GM18951 (cell line): ENCODE measurements at regions not wholly inside any gene's neighbourhood (a gene's known extent, or its start where the extent isn't known, plus 50 kb on each side); places are given as distances from the start of the nearest gene placed in this dataset.
"Not testable (repeated sequence)": the region's sequence is repeated elsewhere in the genome, so short reads cannot be mapped to it uniquely, and the experiment has no call there.

Experiments
- POLR2A ChIP-seq: IDR thresholded peaks from 4 replicates; pipeline ENCODE4 v1.6.1; 2011; ENCODE audit warnings: mild to moderate bottlenecking; ENCODE audit not compliant: insufficient read length, insufficient read depth; ENCODE audit errors: extremely low read depth
- in situ Hi-C: fragments of 300-500 bp; cut with MboI; formaldehyde crosslinking; loops from one replicate; pipeline ENCODE4 v1.12.0; 2022; ENCODE audit warnings: low sequenced_read_pairs, mixed read lengths, inconsistent platforms; ENCODE audit not compliant: unreplicated experiment

DNA sequence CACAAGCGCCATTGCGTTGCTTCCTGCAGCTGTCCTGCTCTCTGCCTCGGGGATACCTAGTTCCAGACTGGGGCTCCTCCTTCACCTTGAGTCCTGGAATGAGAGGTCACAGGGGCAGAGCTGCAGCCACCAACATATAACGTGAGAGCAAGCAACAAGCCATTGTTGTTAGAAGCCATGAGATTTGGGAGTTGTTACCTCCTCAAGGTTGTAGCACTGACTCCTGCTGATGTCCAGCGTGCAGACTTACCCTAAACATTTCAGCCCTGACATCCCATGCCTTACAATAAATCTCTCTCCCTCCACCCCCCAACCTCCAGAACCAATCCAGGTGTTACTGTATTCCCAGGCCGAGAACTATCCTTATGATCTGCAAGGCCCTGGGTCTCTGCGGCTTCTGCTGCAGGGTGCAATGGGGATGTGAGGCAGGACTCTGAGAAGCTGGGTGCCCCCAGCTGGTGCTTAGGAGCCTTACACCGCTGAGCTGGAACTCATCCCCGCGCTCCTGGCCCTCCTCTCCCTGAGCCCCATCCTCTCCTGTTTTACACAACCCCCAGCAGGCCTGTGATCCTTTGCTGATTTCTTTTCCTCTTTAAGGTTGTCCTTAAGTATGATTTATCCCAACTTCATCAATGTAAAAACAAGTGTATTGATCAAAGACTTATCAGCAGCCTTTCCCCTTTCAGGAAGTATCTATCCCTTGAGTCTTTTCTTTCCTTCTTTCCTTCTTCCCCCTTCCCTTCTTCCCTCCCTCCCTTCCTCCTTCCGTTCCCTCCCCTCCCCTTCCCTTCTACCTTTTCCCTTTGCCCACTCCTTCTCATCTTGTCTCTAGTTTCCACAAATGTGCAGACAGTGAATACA is 84.2 kb upstream of the ABHD2 start:
- in situ Hi-C loops, result no loop called here
- TF ChIP-seq POLR2A, result no peak

DNA sequence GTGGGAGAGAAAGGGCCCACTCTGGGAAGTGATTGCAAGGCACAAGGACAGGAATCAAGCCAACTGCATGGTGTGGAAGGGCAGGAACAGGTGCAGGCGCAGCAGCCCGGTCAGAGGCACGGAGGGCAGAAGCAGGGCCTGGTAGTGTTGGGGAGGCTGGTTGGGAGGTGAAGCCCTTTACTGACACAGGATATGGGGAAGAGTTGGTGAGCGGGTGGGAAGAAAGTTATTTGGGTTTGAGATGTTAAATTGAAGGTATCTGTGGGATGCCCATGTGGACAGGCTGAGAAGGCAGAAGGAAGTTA is 83.6 kb upstream of the ABHD2 start:
- TF ChIP-seq POLR2A, result no peak
- in situ Hi-C loops, result no loop called here

DNA sequence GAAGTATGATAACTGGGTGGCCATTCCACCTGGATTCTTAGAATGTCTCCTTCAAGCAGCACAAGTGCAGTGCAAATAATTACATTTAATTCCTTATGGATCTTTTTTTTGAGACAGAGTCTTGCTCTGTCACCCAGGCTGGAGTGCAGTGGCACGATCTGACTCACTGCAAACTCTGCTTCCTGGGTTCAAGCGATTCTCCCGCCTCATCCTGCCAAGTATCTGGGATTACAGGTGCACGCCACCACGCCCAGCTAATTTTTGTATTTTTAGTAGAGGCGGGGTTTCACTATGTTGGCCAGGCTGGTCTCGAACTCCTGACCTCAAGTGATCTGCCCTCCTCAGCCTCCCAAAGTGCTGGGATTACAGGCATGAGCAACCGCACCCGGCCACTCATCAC is 80.7 kb upstream of the ABHD2 start:
- in situ Hi-C loops, result not testable (repeated sequence)

DNA sequence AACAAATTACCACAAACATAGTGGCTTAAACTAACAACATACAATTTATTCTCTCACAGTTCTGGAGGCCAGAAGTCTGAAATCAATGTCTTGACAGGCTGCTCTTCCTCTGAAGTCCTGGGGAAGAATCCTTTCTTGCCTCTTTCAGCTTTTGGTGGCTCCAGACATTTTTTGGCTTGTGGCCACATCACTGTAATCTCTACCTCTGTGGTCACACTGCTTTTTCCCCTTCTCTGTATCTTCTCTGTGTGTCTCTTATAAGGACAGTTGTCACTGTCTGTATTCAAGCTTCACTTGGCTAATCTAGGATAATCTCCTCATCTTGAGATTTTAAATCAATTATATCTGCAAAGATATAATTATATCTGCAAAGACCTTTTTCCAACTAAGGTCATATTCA is 80.3 kb upstream of the ABHD2 start:
- TF ChIP-seq POLR2A, result no peak
- in situ Hi-C loops, result no loop called here

DNA sequence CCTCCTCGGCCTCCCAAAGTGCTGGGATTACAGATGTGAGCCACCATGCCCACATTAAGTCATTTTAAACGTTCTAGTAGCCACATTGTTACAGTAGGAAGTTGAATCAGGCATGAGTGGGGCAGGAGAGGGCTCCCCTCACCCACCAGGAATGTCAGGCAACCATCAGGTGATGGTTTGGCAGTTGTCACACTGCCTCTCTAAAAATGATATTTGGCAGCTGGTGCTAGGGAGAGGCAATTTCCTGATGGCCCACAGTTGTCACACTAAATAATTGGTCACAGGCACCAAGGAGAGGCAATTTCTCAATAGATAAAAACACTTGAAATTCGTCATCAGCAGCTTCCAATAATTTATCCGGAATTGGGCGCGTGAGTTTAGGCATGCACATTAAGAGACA is 79.2 kb upstream of the ABHD2 start:
- no peak for TF ChIP-seq POLR2A
- in situ Hi-C loops, result no loop called here

DNA sequence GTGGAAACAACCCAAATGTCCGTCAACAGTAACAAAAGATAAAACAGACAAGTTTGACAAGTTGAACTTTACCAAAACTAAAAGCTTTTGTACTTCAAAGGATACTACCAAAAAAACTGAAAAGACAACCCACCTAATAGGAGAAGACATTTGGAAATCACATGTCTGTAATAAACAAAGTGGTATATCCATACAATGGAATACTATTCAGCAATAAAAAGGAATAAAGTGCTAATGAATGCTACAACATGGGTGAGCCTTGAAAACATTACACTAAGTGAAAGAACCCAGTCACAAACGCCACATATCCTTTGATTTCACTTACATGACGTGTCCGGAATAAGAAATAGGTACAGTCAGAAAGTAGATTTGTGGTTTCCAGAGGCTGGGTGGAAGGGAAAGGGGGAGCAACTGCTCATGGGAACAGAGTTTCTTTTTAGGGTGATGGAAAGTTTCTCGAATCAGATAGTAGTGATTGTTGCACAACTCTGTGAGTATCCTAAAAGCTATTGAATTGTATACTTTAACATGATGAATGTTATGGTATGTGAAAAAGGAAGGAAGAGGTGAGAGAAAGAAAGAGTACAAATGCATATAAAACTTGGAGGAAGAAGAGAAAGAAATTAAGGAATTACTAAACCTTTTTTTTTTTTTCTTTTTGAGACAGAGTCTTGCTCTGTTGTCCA is 72.7 kb upstream of the ABHD2 start:
- TF ChIP-seq POLR2A, result no peak
- in situ Hi-C loops, result loop anchor here (5.0 kb wide), 1 partner anchor 108 kb away; no protein-coding TSS in a partner anchor

DNA sequence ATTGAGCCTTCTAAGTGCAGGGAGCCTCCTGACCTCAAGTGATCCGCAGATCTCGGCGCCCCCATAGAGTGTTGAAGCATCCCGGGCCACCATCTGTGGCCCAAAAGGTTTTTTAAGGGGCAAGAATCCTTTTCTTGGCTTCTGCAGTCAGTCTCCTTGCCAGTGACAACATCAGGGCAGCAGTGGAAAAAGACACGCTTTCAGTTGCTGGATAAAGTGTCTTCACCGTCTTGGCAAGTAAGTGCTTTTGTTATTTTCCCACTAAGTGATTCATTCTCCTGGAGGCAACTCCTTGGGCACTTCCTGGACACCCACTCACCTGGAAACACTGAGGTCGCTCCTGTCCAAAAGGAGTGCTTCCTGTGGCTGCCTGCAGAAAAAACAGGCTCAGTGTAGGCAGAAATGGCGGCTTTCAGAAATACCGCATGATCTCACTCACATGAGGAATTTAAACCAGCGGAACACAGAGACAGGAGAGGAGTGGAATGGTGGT is 71.7 kb upstream of the ABHD2 start:
- in situ Hi-C loops, result loop anchor here (5.0 kb wide), 1 partner anchor 109 kb away; no protein-coding TSS in a partner anchor
- no peak for TF ChIP-seq POLR2A

DNA sequence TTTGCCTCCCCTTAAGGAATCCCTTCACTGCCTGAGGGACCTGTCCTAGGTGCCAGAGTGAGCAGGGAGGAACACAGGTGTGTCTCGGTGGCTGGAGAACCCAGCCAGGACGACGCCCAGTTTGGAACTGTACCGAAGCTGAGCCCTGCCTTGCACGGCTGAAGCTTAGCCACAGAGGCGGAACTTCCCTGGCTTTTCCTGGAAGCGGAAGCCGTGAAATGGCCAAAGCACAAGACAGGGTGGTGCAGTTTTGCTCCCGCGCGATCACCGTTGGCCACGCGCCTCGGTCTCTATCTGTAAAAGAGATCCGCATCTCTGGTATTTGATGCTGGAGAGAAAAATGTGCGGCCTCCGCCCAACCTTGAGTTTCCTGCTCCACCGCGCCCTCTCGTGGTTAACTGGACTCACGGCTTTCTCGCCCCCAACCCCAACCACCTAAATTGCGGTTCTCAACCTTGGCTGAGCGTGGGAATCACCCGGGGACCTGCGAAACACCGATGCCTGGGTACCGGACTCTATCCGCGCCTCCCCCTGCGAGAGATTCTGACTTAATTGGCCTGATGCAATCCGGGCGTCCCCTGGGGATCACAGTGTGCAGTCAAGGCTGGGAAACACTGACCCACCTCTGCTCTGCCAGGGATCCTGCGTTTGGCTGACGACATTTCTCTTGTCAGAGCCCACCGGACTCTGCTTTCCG is 70.7 kb upstream of the ABHD2 start:
- in situ Hi-C loops, result loop anchor here (5.0 kb wide), 1 partner anchor 110 kb away; no protein-coding TSS in a partner anchor

DNA sequence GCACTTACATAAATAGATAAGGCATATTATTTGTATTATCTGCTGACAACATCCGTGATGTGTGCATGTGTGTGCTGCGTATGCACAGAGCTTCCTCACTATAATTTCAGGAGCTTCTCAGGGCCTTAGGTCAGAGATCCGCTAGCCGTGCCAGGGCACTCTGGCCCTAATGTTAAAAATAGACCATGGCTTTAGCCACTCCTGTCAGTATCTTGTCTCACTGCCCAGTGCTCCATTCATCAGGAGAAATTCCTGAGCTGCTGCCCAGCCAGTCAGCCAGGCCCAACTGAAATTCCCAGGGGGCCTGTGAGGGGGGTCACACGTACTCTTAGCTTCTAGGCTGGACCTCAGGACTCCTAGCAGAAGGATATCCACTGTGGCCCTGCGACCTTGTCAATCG is 70.0 kb upstream of the ABHD2 start:
- no peak for TF ChIP-seq POLR2A
- in situ Hi-C loops, result loop anchor here (5.0 kb wide), 1 partner anchor 111 kb away; no protein-coding TSS in a partner anchor

More for the DNA sequence above, 70.7 kb upstream of the ABHD2 start:
- no peak for TF ChIP-seq POLR2A

DNA sequence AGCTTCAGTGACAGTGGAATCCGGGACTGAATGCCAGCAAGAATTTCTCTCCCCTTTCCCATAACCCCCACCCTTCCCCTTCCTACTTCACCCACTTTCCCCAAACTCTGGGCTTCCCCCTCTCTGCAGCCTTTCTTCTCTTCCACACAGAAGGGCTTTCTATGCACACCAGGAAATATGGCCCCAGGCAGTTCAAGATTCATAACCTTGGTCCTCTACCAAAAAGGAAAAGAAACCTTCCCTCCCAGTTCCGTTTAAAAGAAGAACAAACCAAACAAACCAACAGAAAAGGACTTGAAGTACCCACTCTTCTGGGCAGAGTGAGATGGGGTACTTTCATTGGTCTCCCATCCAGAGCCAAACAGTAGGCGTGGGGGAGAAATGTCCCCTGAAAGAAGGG is 68.8 kb upstream of the ABHD2 start:
- in situ Hi-C loops, result loop anchor here (5.0 kb wide), 1 partner anchor 112 kb away; no protein-coding TSS in a partner anchor
- TF ChIP-seq POLR2A, result no peak

DNA sequence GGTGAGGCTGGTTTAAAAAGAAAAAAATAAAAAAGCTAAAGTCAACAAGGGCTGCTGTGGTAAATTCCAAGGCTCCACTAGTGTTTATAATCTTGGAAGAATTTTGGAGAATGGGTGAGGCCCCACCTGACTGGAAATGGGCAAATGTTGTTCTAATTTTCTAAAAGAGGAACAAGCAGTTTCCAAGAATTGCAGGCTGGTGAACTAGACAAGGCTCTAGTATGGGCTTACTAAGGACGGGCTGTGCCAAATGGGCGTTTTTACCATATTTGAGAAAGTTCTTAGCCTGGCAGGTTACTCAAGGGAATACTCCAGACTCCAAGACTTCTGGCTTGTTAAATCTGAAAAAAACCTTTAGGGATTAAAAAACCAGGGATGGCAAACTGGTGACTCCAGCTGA is 67.0 kb upstream of the ABHD2 start:
- in situ Hi-C loops, result no loop called here
- TF ChIP-seq POLR2A, result no peak

DNA sequence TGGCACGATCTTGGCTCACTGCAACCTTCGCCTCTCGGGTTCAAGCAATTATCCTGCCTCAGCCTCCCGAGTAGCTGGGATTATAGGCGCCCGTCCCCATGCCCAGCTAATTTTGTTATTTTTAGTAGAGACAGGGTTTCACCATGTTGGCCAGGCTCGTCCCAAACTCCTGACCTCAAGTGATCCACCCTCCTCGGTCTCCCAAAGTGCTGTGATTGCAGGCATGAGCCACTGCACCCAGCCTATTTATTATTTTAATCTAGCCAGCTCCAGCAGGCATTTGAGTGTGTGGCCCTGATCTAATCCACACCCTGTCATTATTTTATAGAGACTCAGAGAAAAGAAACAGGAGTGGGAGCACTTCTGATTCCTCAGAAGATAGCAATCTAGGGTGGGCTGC is 66.4 kb upstream of the ABHD2 start:
- in situ Hi-C loops, result not testable (repeated sequence)

DNA sequence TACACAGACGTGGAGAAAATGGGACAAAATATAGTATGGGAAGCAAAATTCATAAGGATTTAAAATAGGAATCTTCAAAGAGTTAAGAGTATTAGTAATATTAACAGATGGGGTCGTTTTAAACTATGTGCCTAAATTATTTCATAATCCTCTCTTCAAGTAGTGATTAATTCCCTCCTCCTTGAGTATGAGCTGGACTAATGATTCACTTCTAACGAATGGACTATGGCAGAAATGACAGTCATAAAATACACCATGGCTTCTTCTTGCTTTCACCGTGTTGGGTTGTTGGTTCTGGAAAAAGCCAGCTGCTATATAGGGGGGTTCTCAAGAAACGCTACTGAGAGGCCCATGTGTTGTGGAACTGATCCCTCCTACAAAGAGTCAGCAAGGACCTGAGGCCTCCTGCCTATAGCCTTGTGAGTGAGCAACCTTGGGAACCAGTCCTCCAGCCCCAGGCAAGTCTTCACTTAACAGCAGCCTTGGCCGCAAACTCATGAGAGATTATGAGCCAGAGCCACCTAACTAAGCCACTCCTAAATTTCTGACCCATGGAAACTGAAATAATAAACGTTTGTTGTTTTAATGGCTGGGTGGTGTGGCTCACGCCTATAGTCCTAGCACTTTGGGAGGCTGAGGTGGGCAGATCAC is 64.8 kb upstream of the ABHD2 start:
- in situ Hi-C loops, result no loop called here
- no peak for TF ChIP-seq POLR2A

DNA sequence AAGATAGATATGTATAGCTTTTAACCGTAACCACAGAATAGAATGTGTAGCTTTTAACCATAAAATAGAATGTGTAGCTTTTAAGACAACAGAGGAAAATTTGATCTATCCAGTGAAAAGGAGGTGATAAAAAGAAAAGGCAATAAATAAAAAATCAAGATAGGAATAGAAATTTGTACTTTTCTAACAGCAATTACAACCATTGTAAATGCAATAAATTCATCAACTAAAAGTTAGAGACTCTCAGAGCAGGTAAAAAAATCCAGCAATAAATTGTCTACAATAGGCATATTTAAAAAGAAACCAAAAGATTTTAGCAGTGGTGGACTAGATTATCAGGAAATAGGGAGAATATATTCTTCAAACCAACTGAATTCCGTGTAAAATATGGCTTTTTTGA is 63.8 kb upstream of the ABHD2 start:
- TF ChIP-seq POLR2A, result no peak
- in situ Hi-C loops, result no loop called here
